Gastroesophageal sphincter (tissue), 3 donors: ENCODE measurements at regions not wholly inside any gene's neighbourhood (a gene's known extent, or its start where the extent isn't known, plus 50 kb on each side); places are given as distances from the start of the nearest gene placed in this dataset.

Experiments
- CTCF ChIP-seq, 4 experiments: fragments of 200-600 bp in 2 of 4; fragments of 450-650 bp in 2 of 4; sonication (generic) in 1 of 4; IDR thresholded peaks; one replicate each; pipeline ENCODE4 v1.5.1; 2017 to 2019; ENCODE audit warnings: antibody characterized with exemption in 4 of 4, mild to moderate bottlenecking in 2 of 4, moderate library complexity in 2 of 4
- POLR2A ChIP-seq, 2 donors: fragments of 450-650 bp; IDR thresholded peaks; one replicate each; pipeline ENCODE4 v1.6.1; 2017; ENCODE audit warnings: antibody characterized with exemption in 2 of 2, mild to moderate bottlenecking in 2 of 2, moderate library complexity in 1 of 2
- POLR2AphosphoS5 ChIP-seq: sonication (generic); formaldehyde crosslinking; IDR thresholded peaks from one replicate; pipeline ENCODE4 v1.6.1; 2017; ENCODE audit warnings: antibody characterized with exemption

GRCh38 chr6:80435457-80435856 lies 329.0 kb downstream of the BCKDHB start:
- no peak for TF ChIP-seq CTCF (IDR thresholded peaks at IDR 0.05)
- TF ChIP-seq POLR2A (IDR thresholded peaks at IDR 0.05), result no peak
- TF ChIP-seq POLR2AphosphoS5, result no peak
